ENCODE measurements at regions not wholly inside any gene's neighbourhood (a gene's known extent, or its start where the extent isn't known, plus 50 kb on each side); places are given as distances from the start of the nearest gene placed in this dataset.
"Not testable (repeated sequence)": the region's sequence is repeated elsewhere in the genome, so short reads cannot be mapped to it uniquely, and the experiment has no call there.

DNA sequence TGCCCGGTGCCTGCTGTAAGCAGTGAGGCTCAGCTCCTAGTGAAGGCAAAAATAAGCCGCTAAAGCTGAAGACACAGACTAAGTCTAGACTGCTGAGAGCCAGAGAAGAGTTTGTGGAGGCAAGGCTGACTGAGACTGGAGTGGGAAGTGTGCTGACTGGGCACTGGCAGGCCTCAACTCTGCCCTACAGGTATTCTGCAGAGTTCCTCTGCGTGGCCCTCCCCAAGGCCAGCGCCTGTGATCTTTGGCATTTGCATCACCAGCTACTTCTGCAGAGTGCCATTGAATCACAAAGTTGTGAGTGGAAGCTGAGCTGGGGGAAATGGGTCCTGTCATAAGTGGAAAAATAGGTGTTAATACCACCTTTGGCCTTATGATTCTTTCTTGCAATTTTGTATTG lies 905.7 kb downstream of the PLA2G4A start:
- POLR2A ChIA-PET: no interaction called here
- no peaks in the 10 kb centered on the region for H3K4me1 ChIP-seq (ENCODE audit: insufficient read depth, low read length)
- no peaks in the 10 kb centered on the region for H3K27me3 ChIP-seq (ENCODE audit: control insufficient read depth in 1 of 2, insufficient read depth in 2 of 2, low read length in 2 of 2)
- no peak overlapping the region for H3K4me3 Mint-ChIP-seq
- H3K4me3 ChIP-seq (ENCODE audit: low read length): no peak overlapping the region
- H3K27me3 Mint-ChIP-seq: no peaks in the 10 kb centered on the region
- H3K36me3 ChIP-seq (ENCODE audit: insufficient read depth, low read length): no peaks in the 10 kb centered on the region
- no peaks in the 10 kb centered on the region for H3K36me3 Mint-ChIP-seq (ENCODE audit: low read depth)
- peaks cover 5% of the 10 kb centered on the region for H3K9me3 Mint-ChIP-seq
- no peaks in the 10 kb centered on the region for H3K9me3 ChIP-seq (ENCODE audit: control insufficient read depth in 1 of 2, insufficient read depth in 1 of 2, low read length in 2 of 2)
- H3K4me1 Mint-ChIP-seq (ENCODE audit: low read depth): no peaks in the 10 kb centered on the region
- intact Hi-C loops (cut with DNase I, micrococcal nuclease): no loop called here
- DNase-seq (no peak), ATAC-seq (ENCODE audit: poor library complexity) (no peak)
- CTCF ChIA-PET: no interaction called here
- TF ChIP-seq, protein P1, sequence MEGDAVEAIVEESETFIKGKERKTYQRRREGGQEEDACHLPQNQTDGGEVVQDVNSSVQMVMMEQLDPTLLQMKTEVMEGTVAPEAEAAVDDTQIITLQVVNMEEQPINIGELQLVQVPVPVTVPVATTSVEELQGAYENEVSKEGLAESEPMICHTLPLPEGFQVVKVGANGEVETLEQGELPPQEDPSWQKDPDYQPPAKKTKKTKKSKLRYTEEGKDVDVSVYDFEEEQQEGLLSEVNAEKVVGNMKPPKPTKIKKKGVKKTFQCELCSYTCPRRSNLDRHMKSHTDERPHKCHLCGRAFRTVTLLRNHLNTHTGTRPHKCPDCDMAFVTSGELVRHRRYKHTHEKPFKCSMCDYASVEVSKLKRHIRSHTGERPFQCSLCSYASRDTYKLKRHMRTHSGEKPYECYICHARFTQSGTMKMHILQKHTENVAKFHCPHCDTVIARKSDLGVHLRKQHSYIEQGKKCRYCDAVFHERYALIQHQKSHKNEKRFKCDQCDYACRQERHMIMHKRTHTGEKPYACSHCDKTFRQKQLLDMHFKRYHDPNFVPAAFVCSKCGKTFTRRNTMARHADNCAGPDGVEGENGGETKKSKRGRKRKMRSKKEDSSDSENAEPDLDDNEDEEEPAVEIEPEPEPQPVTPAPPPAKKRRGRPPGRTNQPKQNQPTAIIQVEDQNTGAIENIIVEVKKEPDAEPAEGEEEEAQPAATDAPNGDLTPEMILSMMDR (IDR thresholded peaks at IDR 0.05): no peak
- H3K27ac Mint-ChIP-seq: no peak overlapping the region
- no peak overlapping the region for H3K27ac ChIP-seq (ENCODE audit: low read depth in 1 of 2, low read length in 2 of 2)

DNA sequence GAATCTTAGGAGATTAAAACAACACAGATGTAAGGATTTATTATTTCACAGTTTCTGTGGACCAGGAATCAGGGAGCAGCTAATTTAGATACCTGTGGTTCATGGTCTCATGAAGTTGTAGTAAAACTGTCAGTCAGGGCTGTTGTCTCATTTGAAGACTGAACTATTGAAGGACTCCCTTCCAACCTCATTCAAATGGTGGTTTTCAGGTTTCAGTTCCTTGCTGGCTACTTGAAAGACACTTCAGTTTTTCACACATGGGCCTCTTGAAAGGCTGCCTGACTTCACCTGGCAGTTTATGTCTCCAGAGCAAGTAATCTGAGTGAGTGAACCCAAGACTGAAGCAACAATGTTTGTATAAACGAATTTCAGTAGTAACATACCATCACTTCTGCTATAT lies 915.9 kb downstream of the PLA2G4A start:
- DNase-seq (no peak), ATAC-seq (ENCODE audit: poor library complexity) (no peak)
- Histone ChIP-seq H3K4me1 (ENCODE audit: insufficient read depth, low read length) (no peaks in the 10 kb centered on the region), H3K27ac (ENCODE audit: low read depth in 1 of 2, low read length in 2 of 2) (no peak overlapping the region), H3K4me3 (ENCODE audit: low read length) (no peak overlapping the region), H3K27me3 (ENCODE audit: control insufficient read depth in 1 of 2, insufficient read depth in 2 of 2, low read length in 2 of 2) (no peaks in the 10 kb centered on the region), H3K36me3 (ENCODE audit: insufficient read depth, low read length) (no peaks in the 10 kb centered on the region), H3K9me3 (ENCODE audit: control insufficient read depth in 1 of 2, insufficient read depth in 1 of 2, low read length in 2 of 2) (no peaks in the 10 kb centered on the region)
- H3K4me3 Mint-ChIP-seq: no peak overlapping the region
- TF ChIP-seq, protein P1 (IDR thresholded peaks at IDR 0.05): no peak
- no peak overlapping the region for H3K27ac Mint-ChIP-seq
- CTCF ChIA-PET: no interaction called here
- no peaks in the 10 kb centered on the region for H3K36me3 Mint-ChIP-seq (ENCODE audit: low read depth)
- no peaks in the 10 kb centered on the region for H3K4me1 Mint-ChIP-seq (ENCODE audit: low read depth)
- POLR2A ChIA-PET: no interaction called here
- H3K9me3 Mint-ChIP-seq: peaks cover 8% of the 10 kb centered on the region
- no peaks in the 10 kb centered on the region for H3K27me3 Mint-ChIP-seq
- intact Hi-C loops (cut with DNase I, micrococcal nuclease): no loop called here

GRCh38 chr1:187755536-187755935 lies 926.8 kb downstream of the PLA2G4A start:
- H3K27me3 Mint-ChIP-seq: no peaks in the 10 kb centered on the region
- ATAC-seq (ENCODE audit: poor library complexity): no peak

GRCh38 chr1:187756684-187757083 lies 927.9 kb downstream of the PLA2G4A start:
- CTCF ChIA-PET, H3K4me3 Mint-ChIP-seq, POLR2A ChIA-PET: not testable (repeated sequence)

More at GRCh38 chr1:187755536-187755935, 926.8 kb downstream of the PLA2G4A start:
- H3K9me3 ChIP-seq (ENCODE audit: control insufficient read depth in 1 of 2, insufficient read depth in 1 of 2, low read length in 2 of 2): no peaks in the 10 kb centered on the region
- no peak overlapping the region for H3K4me3 ChIP-seq (ENCODE audit: low read length)
- no peak overlapping the region for H3K4me3 Mint-ChIP-seq
- H3K9me3 Mint-ChIP-seq: peaks cover 7% of the 10 kb centered on the region
- H3K4me1 Mint-ChIP-seq (ENCODE audit: low read depth): no peaks in the 10 kb centered on the region
- ChIA-PET CTCF (no interaction called here), POLR2A (no interaction called here)
- no peaks in the 10 kb centered on the region for H3K4me1 ChIP-seq (ENCODE audit: insufficient read depth, low read length)
- no peaks in the 10 kb centered on the region for H3K27me3 ChIP-seq (ENCODE audit: control insufficient read depth in 1 of 2, insufficient read depth in 2 of 2, low read length in 2 of 2)
- H3K27ac ChIP-seq (ENCODE audit: low read depth in 1 of 2, low read length in 2 of 2): no peak overlapping the region
- H3K27ac Mint-ChIP-seq: no peak overlapping the region
- TF ChIP-seq, protein P1 (IDR thresholded peaks at IDR 0.05): no peak
- no peak for DNase-seq
- intact Hi-C loops (cut with DNase I, micrococcal nuclease): no loop called here
- H3K36me3 Mint-ChIP-seq (ENCODE audit: low read depth): no peaks in the 10 kb centered on the region
- H3K36me3 ChIP-seq (ENCODE audit: insufficient read depth, low read length): no peaks in the 10 kb centered on the region

More at GRCh38 chr1:187756684-187757083, 927.9 kb downstream of the PLA2G4A start:
- H3K4me3 ChIP-seq (ENCODE audit: low read length); H3K4me1 ChIP-seq (ENCODE audit: insufficient read depth, low read length); H3K27ac ChIP-seq (ENCODE audit: low read depth in 1 of 2, low read length in 2 of 2); H3K27me3 ChIP-seq (ENCODE audit: control insufficient read depth in 1 of 2, insufficient read depth in 2 of 2, low read length in 2 of 2); H3K9me3 Mint-ChIP-seq; H3K9me3 ChIP-seq (ENCODE audit: control insufficient read depth in 1 of 2, insufficient read depth in 1 of 2, low read length in 2 of 2); H3K27ac Mint-ChIP-seq; intact Hi-C loops (cut with DNase I, micrococcal nuclease); H3K36me3 Mint-ChIP-seq (ENCODE audit: low read depth); H3K4me1 Mint-ChIP-seq (ENCODE audit: low read depth); ATAC-seq (ENCODE audit: poor library complexity); DNase-seq; H3K27me3 Mint-ChIP-seq; H3K36me3 ChIP-seq (ENCODE audit: insufficient read depth, low read length): not testable (repeated sequence)
